H1 (cell line): ENCODE measurements at regions not wholly inside any gene's neighbourhood (a gene's known extent, or its start where the extent isn't known, plus 50 kb on each side); places are given as distances from the start of the nearest gene placed in this dataset.

ENCODE experiments used
- CHD7 ChIP-seq: fragments of 300-600 bp; sonication (generic); IDR thresholded peaks from 2 replicates; pipeline ENCODE4 v1.7.1; 2012; ENCODE audit warnings: low read length, moderate library complexity, mild to moderate bottlenecking, inconsistent platforms; ENCODE audit not compliant: insufficient replicate concordance
- MAX ChIP-seq: IDR thresholded peaks from 2 replicates; pipeline ENCODE4 v1.6.1; 2012; ENCODE audit warnings: inconsistent platforms
- SIX5 ChIP-seq: IDR thresholded peaks from 2 replicates; pipeline ENCODE4 v1.6.1; 2011; ENCODE audit warnings: mild to moderate bottlenecking, low read depth, low read length
- TEAD4 ChIP-seq: IDR thresholded peaks from 2 replicates; pipeline ENCODE4 v1.6.1; 2012; ENCODE audit warnings: low read depth, low read length, inconsistent platforms, mixed read lengths

GRCh38 chr15:91498046-91498748 lies 355.3 kb upstream of the SLCO3A1 start (continued):
- TF ChIP-seq MAX = no peak
- no peak for TF ChIP-seq TEAD4
- TF ChIP-seq CHD7 = no peak
- TF ChIP-seq SIX5 = no peak
- TF ChIP-seq, all 59 proteins: peak for 0
